ENCODE measurements at regions not wholly inside any gene's neighbourhood (a gene's known extent, or its start where the extent isn't known, plus 50 kb on each side); places are given as distances from the start of the nearest gene placed in this dataset.
A peak's percentile ranks its signal among the peaks of the same experiment; 100 is the strongest.
"Not testable (repeated sequence)": the region's sequence is repeated elsewhere in the genome, so short reads cannot be mapped to it uniquely, and the experiment has no call there.

DNA sequence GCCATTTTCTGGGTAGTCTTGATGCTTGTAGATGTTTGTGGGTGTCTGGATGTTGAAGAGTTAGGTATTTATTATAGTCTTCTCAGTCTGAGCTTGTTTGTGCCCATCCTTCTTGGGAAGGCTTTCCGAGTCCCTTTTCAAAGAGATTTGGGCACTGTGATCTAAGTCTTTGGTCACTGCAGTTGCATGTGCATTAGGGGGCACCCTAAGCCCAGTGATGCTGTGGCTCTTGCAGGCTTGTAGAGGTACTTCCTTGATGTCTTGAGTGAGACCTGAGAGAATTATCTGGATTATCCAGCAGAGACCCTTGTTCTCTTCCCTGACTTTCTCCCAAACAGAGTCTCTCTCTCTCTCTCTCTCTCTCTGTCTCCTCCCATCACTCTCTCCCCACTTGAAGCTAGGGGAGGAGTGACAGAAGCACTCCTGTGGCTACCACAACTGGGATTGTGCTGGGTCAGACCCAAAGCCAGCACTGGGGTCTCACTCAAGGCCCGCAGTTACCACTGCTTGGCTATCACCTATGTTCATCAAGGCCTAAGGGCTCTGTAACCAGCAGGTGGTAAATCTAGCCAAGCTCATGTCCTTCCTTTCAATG lies 68.5 kb downstream of the TMCO5A start:
- peak; percentile 13 to 39 for DNase-seq

DNA sequence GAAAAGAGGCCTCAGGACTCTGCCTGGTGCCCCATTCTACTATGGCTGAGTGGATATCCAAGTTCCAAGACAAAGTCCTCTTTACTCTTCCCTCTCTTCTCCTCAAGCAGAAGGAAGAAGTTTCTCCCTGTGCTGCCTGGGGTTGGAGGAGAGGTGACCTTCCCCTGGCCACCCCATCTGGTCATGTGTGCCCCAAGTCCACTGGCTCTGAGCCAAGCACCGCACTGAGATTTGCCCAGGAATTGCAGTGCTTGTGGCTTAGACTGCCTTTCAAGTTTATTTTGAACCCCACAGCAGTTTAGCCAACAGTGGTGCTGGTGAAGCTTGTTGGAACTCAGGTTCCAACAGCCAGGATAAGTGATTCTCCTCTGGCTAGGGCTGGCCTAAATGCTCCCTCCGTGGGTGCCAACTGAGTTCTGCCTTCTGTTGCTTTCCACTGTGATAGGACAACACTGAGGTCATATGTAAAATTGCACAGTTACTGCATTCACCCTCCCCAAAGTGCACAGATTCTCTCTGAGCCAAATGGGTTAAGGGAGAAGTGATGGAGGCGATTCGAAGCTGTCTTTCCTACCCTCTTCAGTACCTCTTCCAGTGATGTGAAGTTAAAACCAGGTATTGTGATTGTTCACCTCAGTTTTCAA lies 69.9 kb downstream of the TMCO5A start:
- DNase-seq: no peak

DNA sequence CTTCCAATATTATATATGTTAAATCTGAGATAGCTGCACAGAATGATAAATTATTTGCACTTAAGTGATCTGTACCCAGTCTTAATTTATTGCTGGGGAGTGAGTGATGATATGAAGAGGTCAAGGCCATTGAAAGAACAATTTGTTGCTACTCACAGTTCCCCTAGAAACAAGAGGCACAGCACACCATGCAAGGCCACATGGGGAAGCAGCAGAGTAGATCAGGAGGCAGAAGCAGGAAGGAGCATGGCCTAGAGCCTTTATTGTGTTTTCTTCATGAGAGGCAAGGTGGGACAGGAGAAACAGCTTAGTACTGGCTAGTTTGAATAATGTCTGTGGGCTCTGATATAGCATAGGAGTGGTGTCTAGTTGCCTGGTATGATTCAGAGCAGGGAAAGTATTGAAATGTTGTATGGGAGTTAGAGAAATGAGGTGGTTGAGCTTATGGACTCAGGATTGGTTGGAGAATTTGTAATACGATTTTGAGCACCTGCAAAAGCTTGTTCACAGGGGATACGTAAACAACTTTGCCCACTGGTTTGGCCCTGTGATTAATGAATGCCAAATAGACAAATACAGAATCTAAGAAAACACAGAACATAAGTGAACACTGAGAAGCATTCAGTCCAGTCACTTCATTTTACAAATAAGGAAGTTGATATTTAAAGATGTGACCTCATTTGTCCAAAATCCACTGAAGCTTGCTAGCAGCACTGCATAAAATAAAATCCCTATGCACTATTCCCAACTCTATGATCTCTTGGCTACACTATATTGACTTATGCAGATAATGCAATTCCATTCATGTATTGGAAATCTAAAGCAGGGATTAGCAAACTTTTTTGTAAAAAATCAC lies 71.7 kb downstream of the TMCO5A start:
- no peak for DNase-seq

DNA sequence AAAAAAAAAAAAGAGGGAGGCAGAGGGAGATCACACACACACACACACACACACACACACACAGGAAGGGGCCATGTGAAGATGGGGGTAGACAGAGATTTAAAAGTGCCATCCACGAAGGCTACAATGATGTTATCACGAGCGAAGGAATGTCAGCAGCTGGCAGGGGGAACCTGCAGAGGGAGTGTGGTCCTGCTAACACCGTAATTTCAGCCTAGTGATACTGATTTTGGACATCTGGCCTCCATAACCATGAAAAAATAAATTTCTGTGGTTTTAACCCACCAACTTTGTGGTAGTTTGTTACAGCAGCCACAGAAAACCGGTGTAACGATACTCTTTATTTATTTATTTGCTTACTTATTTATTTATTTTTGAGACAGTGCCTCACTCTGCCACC lies 76.0 kb downstream of the TMCO5A start:
- no peak for DNase-seq

DNA sequence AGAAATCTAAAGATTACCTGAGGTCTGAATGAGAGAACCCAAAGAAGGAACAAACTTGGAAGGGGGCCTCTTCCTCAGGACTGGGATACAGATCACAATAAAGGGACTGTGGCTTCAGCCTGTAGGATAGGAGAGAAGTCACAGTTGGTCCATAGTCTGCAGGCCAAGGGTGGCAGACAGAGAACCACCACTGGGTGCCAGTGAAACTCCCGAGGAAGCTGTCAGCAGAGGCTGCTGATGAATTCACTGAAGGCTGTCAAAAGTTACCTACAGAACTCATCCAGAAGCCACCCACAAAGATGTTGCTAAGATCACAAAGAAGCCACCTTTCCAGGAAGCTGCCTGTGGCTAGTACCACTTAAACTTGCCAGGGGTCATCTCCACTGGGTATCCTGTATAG lies 78.5 kb downstream of the TMCO5A start:
- no peak for DNase-seq

DNA sequence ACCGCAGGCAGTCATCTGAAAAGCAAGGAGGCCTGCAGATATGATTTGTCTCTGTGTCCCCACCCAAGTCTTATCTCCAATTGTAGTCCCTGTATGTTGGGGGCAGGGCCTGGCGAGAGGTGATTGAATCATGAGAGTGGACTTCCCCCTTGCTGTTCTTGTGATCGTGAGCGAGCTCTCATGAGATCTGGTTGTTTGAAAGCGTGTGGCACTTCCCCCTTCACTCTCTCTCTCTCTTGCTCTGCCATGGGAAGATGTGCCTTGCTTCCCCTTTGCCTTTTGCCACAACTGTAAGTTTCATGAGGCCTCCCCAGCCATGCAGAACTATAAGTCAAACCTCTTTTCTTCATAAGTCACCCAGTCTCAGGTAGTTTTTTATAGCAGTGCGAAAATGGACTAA lies 83.3 kb downstream of the TMCO5A start:
- DNase-seq: no peak

DNA sequence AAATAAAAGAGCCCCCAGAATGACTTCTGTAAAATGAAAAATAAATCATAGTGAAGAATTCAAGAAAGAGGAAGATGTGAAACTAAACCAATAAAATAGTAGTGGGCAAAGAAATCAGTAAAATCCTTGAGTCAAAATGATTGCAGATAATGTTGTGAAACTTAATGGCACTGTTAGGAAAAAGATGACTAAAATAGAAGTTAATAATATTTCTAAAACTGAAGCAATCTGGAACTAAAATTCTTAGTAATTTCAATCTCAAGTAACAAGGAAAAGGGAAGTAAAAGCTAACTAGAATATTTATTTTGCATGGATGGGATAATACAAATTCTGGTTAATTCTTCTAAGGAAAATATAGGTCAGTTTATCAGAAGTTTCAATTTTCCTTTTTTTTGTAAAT lies 84.6 kb downstream of the TMCO5A start:
- no peak for DNase-seq

DNA sequence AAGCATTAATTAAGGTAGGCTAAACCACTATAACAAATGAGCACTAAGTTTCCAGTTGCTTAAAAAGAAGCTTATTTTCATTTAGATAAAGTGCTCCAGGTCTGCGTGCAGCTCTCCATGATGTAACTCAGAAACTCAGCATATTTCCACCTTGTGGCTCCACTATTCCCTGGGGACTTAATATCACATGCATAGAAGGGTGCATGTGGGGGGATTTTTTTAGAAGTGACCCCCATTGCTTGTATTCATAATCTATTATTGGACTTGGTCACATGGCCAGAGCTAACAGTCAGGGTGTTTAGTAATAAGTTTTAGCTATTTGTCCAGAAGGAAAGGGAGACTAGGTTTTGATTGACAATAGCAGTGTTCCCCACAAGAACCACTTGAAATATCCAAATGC lies 86.8 kb downstream of the TMCO5A start:
- DNase-seq: no peak

DNA sequence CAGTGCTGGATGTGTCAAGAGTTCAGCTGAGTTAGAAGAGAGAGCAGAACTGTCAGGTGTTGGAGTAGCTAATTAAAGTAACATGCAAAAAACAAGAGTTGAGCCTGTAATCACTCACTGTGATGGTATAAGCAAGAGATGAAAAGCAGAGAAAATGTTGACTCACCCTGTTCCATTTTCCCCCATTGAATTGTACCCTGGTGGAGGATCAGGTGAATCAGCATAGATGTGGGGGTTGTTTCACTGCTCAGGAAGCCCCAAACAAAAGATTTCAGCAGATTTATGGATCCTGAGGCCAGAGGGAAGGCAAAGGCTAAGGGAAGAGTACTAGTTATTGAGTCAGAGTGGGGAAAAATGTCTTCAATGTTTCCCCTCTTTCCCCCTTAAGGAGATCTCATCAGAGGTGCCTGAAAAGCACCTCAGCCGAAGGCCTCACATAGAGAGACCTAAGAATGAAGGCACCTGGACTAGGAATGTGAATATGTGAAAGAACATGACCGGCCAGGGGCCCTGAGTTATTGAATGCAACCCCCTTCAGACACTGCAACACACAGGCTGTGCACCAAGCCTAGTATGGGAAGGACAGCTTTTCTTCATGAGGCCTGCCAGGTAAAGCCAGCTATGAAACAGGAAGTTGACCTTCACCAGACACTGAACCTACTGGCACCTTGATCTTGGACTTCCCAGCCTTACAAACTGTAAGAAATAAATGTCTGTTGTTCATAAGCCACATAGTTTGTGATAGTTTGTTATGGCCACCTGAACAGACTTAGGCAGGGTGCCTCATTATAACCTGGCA lies 90.1 kb downstream of the TMCO5A start:
- DNase-seq: no peak

DNA sequence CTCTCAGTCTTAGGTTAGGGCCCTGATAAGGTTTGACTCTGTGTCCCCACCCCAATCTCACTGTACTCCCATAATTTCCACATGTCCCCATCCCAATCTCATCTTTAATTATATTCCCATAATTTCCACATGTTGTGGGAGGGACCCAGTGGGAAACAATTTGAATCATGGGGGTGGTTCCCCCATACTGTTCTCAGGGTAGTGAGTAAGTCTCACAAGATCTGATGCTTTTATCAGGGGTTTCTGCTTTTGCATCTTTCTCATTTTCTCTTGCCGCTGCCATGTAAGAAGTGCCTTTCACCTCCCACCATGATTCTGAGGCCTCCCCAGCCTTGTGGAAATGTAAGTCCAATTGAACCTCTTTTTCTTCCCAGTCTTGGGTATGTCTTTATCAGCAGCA lies 91.2 kb downstream of the TMCO5A start:
- not testable (repeated sequence) for DNase-seq

DNA sequence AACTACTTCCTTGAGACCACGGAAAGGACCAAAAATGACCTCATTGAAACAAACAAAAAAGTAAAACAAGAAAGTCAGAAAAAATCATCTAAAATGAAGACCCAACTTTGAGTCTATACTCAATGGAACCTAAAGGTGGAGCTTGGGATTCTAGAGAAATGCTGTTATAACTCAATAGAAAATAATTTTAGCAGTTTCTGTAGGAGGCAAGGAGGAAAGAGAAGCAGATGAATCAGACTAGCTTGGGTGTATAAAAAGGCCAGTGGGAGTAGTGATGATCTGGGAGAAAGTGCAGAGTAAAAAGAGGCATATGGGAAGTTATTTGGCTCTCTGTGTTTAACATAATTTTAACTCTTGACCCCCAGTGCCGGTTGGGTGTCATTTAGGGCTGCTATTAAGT lies 94.4 kb downstream of the TMCO5A start:
- DNase-seq: no peak

DNA sequence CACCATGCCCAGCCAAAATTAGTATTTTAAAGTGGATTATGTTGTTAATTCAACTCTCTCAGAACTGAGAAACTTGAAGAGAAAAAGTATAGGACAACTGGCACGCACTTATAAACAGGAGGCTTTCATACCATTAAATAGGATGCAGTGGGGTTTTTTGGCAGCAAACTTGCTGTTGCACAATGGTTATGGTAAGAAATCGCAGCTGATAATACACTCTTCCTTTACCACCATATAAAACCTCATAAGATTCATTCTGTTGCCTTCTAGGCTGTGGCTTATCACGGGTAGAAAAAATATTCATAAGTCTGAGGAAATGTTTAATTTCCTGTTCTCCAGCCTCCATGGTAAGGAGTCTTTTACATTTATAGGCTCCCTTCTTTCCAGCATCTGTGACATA lies 95.3 kb downstream of the TMCO5A start:
- no peak for DNase-seq

DNA sequence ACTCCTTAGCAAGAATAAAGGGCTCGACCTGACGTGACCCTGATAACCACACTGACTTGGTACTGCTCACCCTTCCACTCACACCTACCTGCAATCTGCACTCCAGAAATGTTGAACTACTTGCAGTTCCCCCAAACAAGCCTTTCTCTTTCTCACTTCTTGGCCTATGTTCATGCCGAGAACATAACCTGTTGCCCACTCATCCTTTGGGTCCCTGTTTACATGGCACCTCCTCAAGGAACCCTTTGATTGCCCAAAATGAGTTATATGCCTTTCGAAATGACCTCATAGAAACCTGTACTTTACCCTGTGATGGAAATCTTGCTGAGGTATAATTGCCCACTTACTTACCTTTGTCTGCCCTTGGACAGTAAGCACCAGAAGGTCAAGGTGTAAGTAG lies 96.2 kb downstream of the TMCO5A start:
- DNase-seq: no peak

DNA sequence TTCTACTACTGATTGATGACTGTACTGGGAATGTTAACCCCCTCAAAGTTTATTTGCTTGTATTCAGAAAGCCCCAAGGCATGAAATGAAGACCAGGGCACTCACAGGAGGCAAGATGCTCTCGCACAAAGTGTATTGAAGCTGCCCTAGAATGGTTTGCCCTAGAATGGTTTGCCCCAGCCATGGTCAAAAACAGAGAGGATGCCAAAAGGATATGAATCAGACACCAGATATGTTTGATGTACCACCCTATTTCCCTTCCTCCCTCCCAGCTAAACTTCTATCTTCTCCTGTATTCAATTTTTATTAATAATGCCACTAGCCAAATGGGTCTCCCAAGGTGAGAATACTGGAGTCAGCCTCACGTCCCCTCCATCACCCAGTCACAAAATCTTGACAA lies 101.3 kb downstream of the TMCO5A start:
- no peak for DNase-seq

DNA sequence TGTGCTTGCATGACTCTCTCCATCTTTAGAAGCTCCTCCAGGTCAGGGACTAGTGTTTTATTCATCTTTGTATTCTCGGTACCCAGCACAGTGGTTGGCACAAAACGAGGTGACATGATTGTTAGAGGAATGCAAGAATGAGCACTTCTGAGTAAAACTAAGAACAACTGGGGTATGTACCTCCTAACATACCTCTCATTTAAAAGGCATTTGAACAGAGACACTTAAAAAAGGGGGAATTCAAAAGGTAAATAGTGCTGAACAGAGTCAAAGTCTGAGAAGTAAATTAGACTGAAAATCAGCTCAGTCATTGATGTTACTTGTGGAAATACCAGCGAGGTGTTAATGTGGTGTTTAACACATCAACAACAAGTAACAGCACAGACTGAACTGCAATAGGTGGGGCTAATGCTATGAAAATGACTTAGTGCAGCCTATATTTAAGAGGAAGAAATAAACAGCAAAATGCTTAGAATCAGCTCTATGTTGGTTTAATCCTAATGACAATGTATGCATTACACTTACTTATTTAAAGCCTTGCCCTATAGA lies 102.4 kb downstream of the TMCO5A start:
- DNase-seq: no peak

DNA sequence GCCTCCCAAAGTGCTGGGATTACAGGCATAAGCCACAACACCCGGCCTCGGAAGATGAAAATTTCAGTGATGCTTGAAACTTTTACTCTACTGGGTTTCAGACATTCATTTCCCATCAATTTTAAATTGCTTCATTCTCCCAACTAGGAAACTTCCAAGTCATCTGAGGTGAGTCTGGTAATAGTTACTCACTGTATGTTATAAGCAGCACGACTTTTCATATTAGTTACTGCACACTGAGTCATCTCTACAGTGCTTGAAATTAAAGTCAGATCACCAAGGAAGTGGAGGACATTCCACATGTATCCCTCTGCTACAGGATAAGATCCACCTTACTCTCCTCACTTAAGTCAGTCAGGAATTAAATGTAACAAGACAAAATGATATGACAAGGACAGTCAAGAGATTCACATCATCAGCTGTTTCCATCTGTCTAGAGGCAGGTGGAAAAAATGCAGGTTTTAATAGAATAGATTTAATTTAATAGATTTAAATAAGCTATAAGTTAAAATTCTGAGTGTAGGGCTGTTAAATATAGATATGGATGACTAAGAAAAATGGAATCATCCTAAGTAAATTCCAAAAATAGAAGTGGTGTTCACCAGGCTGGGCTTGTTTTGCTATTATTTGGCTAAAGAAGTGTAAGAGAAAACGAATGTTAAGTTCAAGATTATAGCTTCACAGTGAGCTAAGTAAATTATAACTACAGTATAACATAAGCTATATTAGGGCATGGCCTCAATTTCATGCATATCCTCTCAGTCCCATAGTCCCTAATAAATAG lies 104.4 kb downstream of the TMCO5A start:
- DNase-seq: no peak

DNA sequence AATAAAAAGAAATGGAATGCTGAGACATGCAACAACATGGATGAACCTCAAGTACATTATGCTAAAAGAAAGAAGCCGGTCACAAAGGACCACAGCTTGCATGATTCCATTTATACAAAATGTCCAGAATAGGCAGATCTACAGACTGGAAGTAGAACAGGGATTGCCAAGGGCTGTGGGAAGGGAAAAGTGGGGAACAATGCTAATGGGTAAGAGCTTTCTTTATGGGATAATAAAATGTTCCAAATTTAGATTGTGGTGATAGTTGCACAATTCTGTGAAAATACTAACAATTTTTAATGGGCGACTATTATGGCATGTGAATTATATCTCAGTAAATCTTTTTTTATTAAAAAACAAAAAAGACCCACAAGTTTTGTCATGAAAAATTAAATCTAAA lies 106.2 kb downstream of the TMCO5A start:
- no peak for DNase-seq

DNA sequence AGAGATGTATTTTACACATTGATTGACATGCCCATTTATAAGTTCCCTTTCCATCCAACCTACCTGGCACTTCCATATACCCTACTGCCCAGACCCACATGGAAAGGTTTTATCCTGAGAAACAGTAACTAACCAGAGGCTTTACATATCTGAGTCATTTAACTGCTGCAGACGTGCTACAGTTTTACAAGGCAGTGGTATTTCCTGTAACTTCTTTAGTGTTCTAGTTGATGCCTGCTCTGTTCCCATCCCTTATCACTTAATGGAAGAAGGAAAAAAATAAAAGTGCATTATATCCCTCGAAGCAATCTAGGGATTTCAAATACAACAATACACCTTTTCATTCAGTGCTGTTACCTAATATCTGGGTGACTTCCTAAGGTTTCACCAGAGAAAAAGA lies 107.1 kb downstream of the TMCO5A start:
- DNase-seq: no peak

DNA sequence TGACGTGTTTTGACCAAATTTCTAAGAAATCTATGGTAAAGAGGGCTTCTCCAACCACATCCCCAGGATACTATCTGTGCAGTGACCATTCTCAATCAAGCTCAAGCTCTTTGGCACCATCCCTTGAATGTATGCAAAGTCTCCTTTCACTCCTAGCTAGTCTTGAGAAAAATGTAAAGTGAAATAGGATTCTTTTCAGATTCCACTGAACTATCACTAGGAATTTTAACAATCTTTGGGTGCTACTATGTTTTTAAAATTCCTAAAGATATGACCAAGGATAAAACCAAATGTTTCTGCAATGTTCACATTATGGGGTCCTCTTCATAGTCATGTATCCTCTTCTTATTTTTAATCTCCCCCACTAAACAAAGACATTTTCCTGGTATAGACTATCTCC lies 107.8 kb downstream of the TMCO5A start:
- no peak for DNase-seq

DNA sequence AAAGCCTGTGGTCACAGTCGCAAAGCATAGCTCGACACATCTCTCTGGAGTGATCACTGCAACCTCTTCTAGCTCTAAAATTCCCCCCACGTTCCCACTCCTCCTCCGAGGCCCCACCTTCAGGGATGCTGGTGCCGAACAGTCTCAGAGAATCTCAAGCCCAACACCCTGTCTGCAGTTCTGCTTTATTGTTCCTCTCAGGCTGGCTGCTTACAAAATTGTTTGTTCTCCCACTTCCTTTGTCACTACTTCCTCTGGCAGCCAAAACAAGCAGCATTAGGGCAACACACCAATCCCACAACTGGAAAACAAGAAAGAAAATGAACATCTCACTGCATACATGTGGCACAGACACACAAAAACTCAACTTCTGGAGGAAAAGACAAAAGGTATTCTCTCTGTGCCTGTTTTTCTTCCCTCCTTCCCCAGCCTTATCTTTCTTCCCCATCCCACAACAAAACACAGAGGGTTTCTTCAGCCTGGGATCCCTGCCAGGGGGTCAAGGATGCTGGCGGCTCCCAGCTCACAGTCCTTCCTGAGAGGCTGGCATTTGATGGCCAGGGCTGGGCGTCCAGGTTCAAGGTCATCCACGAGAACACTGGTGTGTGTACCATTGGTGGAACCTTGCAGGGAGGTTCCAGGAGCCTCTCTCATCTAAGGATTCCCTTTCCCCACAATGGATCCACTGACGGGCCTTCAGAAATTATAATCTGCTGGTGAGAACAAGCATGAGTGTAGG lies 108.4 kb downstream of the TMCO5A start:
- no peak for DNase-seq

DNA sequence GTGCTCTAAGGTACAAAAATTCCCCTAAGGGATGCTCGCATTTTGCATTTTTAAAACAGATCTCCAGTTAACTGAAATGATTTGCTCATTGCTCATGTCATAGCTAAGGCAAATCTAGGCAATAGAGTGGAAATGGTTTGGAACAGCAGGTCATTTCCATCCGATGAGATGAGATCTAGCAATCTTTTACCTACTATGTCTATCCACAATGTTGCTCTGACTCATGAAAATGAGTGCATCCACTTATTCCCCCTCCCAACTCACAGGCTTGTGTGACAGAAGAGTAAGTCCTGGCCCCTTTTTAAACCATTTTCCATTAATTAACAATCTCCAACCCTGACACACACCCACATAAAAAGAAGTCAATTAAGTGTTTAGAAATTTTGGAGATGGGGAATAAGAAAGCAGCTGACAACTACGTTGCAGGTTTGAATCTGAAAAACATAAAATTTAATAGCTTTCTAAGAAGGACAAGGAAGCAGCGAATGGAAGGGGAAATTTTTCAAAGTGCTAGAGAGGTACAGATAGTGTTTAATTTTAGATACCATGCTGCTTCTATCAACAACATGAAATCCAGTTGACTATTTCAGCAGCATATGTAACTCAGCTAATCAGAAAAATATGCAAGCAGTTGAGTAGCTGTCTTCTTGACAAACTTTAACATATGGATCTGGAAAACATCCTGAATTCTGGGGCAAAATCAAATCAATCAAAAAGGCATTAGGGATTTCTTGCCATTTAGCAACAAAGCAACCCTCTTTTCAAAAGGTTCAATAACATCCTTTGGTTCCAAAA lies 112.0 kb downstream of the TMCO5A start:
- no peak for DNase-seq
